Esophagus muscularis mucosa (tissue), 4 donors: ENCODE measurements at regions not wholly inside any gene's neighbourhood (a gene's known extent, or its start where the extent isn't known, plus 50 kb on each side); places are given as distances from the start of the nearest gene placed in this dataset.

Source experiments
- CTCF ChIP-seq, 3 experiments: fragments of 200-600 bp in 2 of 3; fragments of 450-650 bp in 1 of 3; sonication (generic) in 2 of 3; IDR thresholded peaks; one replicate each; pipeline ENCODE4 v1.5.1; 2017 to 2019; ENCODE audit warnings: antibody characterized with exemption in 3 of 3, mild to moderate bottlenecking in 2 of 3, moderate library complexity in 1 of 3
- EP300 ChIP-seq: sonication (generic); formaldehyde crosslinking; IDR thresholded peaks from one replicate; pipeline ENCODE4 v1.6.1; 2017; ENCODE audit warnings: antibody characterized with exemption
- POLR2A ChIP-seq: fragments of 450-650 bp; IDR thresholded peaks from one replicate; pipeline ENCODE4 v1.6.1; 2017; ENCODE audit warnings: antibody characterized with exemption, moderate library complexity, mild to moderate bottlenecking, low read depth
- POLR2AphosphoS5 ChIP-seq, 2 donors: sonication (generic); formaldehyde crosslinking; IDR thresholded peaks; one replicate each; pipeline ENCODE4 v1.6.1; 2017; ENCODE audit warnings: antibody characterized with exemption in 2 of 2

GRCh38 chr3:118473343-118473742, 561.3 kb downstream of the IGSF11 start:
- TF ChIP-seq CTCF (IDR thresholded peaks at IDR 0.05) (no peak), EP300 (no peak), POLR2A (no peak), POLR2AphosphoS5 (IDR thresholded peaks at IDR 0.05) (no peak)
